Ishikawa (cell line): ENCODE measurements at regions not wholly inside any gene's neighbourhood (a gene's known extent, or its start where the extent isn't known, plus 50 kb on each side); places are given as distances from the start of the nearest gene placed in this dataset.

Experiments
- CEBPB ChIP-seq: IDR thresholded peaks from 2 replicates; pipeline ENCODE4 v1.6.1; 2012
- CREB1 ChIP-seq: IDR thresholded peaks from 2 replicates; pipeline ENCODE4 v1.6.1; 2012; ENCODE audit warnings: low read depth
- EGR1 ChIP-seq: IDR thresholded peaks from 2 replicates; pipeline ENCODE4 v1.6.1; 2012
- EP300 ChIP-seq: IDR thresholded peaks from 2 replicates; pipeline ENCODE4 v1.6.1; 2012; ENCODE audit warnings: borderline replicate concordance
- FOXM1 ChIP-seq: IDR thresholded peaks from 2 replicates; pipeline ENCODE4 v1.6.1; 2012; ENCODE audit warnings: low read depth, borderline replicate concordance
- NFIC ChIP-seq: IDR thresholded peaks from 2 replicates; pipeline ENCODE4 v1.6.1; 2012
- RAD21 ChIP-seq: IDR thresholded peaks from 2 replicates; pipeline ENCODE4 v1.6.1; 2012; ENCODE audit warnings: low read depth
- TAF1 ChIP-seq: IDR thresholded peaks from 2 replicates; pipeline ENCODE4 v1.6.1; 2012; ENCODE audit warnings: low read depth, mild to moderate bottlenecking
- TCF12 ChIP-seq: IDR thresholded peaks from 2 replicates; pipeline ENCODE4 v1.6.1; 2012; ENCODE audit warnings: low read depth
- TEAD4 ChIP-seq: IDR thresholded peaks from 2 replicates; pipeline ENCODE4 v1.6.1; 2012
- YY1 ChIP-seq: IDR thresholded peaks from 2 replicates; pipeline ENCODE4 v1.6.1; 2012; ENCODE audit warnings: low read depth
- ZBTB7A ChIP-seq: IDR thresholded peaks from 2 replicates; pipeline ENCODE4 v1.6.1; 2012; ENCODE audit warnings: low read depth
- TF ChIP-seq, protein P1 (sequence below): IDR thresholded peaks from 2 replicates; pipeline ENCODE4 v1.6.1; 2012; ENCODE audit warnings: low read depth, mild to moderate bottlenecking
- TF ChIP-seq, protein P2 (sequence below): IDR thresholded peaks from 2 replicates; pipeline ENCODE4 v1.6.1; 2012
- TF ChIP-seq, protein P3 (sequence below): IDR thresholded peaks from 2 replicates; pipeline ENCODE4 v1.6.1; 2012

DNA sequence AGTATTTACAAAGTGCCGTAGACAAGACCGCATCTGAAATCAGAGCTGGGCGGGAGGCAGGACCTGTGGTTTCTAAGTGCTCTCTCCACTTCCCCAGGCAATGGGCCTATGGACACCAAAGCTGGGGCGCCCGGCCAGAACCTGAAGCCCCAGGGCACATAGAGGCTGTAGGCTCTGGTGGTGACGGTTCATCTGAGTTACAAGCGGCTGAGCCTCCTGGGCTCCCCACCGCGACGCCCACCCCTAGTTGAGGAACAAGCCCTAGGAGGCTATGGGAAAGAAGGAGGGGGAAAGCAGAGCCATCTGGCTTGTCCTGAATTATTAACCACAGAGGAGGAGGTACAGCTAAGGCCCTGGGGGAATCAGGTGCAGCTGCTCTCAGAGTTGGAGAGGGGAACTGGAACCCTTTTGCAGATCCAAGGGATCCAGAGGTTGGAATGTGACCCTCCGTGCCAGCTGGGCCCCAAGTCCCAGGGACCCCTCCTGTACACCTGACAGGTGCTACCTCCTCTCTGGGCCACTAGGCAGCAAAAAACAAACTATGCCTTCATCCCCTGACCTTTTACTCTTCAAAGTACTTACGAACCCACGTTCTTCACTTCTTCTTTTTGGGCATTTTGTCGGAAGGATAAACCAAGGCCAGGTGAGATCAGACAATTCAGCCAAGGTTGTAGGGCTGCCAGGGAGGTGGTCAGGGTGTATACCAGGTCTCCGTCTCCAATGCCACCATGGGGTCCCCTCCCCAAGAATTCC is 77.2 kb downstream of the ARL6IP4 start:
- TF ChIP-seq CREB1: no peak
- TF ChIP-seq YY1: no peak
- no peak for TF ChIP-seq EGR1
- no peak for TF ChIP-seq NFIC
- no peak for TF ChIP-seq ZBTB7A
- TF ChIP-seq, protein P1, sequence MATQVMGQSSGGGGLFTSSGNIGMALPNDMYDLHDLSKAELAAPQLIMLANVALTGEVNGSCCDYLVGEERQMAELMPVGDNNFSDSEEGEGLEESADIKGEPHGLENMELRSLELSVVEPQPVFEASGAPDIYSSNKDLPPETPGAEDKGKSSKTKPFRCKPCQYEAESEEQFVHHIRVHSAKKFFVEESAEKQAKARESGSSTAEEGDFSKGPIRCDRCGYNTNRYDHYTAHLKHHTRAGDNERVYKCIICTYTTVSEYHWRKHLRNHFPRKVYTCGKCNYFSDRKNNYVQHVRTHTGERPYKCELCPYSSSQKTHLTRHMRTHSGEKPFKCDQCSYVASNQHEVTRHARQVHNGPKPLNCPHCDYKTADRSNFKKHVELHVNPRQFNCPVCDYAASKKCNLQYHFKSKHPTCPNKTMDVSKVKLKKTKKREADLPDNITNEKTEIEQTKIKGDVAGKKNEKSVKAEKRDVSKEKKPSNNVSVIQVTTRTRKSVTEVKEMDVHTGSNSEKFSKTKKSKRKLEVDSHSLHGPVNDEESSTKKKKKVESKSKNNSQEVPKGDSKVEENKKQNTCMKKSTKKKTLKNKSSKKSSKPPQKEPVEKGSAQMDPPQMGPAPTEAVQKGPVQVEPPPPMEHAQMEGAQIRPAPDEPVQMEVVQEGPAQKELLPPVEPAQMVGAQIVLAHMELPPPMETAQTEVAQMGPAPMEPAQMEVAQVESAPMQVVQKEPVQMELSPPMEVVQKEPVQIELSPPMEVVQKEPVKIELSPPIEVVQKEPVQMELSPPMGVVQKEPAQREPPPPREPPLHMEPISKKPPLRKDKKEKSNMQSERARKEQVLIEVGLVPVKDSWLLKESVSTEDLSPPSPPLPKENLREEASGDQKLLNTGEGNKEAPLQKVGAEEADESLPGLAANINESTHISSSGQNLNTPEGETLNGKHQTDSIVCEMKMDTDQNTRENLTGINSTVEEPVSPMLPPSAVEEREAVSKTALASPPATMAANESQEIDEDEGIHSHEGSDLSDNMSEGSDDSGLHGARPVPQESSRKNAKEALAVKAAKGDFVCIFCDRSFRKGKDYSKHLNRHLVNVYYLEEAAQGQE: no peak
- TF ChIP-seq RAD21: no peak
- TF ChIP-seq, protein P2, sequence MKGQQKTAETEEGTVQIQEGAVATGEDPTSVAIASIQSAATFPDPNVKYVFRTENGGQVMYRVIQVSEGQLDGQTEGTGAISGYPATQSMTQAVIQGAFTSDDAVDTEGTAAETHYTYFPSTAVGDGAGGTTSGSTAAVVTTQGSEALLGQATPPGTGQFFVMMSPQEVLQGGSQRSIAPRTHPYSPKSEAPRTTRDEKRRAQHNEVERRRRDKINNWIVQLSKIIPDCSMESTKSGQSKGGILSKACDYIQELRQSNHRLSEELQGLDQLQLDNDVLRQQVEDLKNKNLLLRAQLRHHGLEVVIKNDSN: no peak
- TF ChIP-seq CEBPB: no peak
- no peak for TF ChIP-seq TAF1
- TF ChIP-seq EP300: no peak
- TF ChIP-seq, protein P3, sequence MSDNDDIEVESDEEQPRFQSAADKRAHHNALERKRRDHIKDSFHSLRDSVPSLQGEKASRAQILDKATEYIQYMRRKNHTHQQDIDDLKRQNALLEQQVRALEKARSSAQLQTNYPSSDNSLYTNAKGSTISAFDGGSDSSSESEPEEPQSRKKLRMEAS: no peak
- no peak for TF ChIP-seq TEAD4
- TF ChIP-seq TCF12: no peak
- TF ChIP-seq FOXM1: no peak

DNA sequence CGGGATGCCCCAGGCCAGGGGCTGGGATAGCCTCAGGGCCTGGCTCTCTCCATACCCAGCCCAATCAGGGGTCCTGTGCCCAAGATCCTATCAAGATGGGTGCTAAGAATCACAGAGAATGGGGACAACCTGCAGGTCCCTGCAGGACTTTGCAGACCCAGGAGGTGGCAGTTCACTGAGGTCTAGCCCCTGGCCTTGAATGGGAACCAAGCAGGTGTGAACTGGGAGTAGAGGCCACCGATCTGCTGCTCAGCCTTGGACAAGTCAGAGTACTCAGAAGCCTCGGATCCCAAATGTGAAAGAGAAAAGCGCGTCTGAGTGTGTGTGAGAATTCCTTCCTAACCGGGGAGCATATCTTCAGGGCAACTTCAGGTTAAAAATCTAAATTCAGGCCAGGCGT is 76.2 kb downstream of the ARL6IP4 start:
- no peak for TF ChIP-seq RAD21
- TF ChIP-seq EP300: no peak
- TF ChIP-seq CREB1: no peak
- TF ChIP-seq CEBPB: no peak
- TF ChIP-seq TEAD4: no peak
- TF ChIP-seq TCF12: no peak
- TF ChIP-seq, protein P1: no peak
- TF ChIP-seq, protein P2: no peak
- TF ChIP-seq, protein P3: no peak
- TF ChIP-seq YY1: no peak
- no peak for TF ChIP-seq EGR1
- no peak for TF ChIP-seq FOXM1
- no peak for TF ChIP-seq TAF1
- no peak for TF ChIP-seq NFIC
- TF ChIP-seq ZBTB7A: no peak

DNA sequence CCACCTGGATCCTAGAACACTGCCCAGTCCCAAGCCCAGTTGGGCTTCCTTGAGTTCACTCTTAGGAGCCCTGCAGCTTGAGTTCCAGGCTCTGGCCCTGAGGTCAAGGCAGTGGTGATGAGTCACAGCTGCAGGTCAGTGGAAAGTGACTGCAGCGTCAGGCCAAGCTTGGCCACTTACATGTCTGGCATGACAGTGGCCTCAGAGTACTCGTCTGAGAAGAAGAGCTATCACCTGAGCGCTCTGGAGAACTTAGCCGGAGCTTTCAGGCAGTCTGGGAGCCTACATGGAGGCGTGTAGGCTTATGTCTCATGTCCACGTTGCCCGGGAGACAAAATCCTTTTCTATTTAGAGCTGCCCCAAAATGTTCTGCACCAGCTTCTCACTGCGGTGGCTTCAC is 75.6 kb downstream of the ARL6IP4 start:
- TF ChIP-seq NFIC (no peak), EGR1 (no peak), ZBTB7A (no peak), TCF12 (no peak), TEAD4 (no peak), YY1 (no peak), CEBPB (no peak), RAD21 (no peak), FOXM1 (no peak), TAF1 (no peak), CREB1 (no peak), EP300 (no peak)
- TF ChIP-seq, protein P1: no peak
- TF ChIP-seq, protein P3: no peak
- TF ChIP-seq, protein P2: no peak
